HUES64 (cell line): ENCODE measurements at regions not wholly inside any gene's neighbourhood (a gene's known extent, or its start where the extent isn't known, plus 50 kb on each side); places are given as distances from the start of the nearest gene placed in this dataset.

Experiments
- H3K27ac ChIP-seq: 2 replicates; pipeline ENCODE4 v1.7.0; 2013; ENCODE audit warnings: low read depth, low read length, inconsistent platforms
- H3K27me3 ChIP-seq: 2 replicates; pipeline ENCODE4 v1.6.1; 2013; ENCODE audit warnings: mild to moderate bottlenecking, low read length; ENCODE audit not compliant: insufficient read depth
- H3K36me3 ChIP-seq: 2 replicates; pipeline ENCODE4 v1.6.1; 2013; ENCODE audit warnings: mild to moderate bottlenecking, low read length; ENCODE audit not compliant: insufficient read depth
- H3K4me1 ChIP-seq: 2 replicates; pipeline ENCODE4 v1.6.1; 2013; ENCODE audit warnings: mild to moderate bottlenecking, low read length, moderate library complexity; ENCODE audit not compliant: insufficient read depth
- H3K4me3 ChIP-seq: 2 replicates; pipeline ENCODE4 v1.5.1; 2013; ENCODE audit warnings: mild to moderate bottlenecking, low read length, moderate library complexity
- H3K9ac ChIP-seq: 2 replicates; pipeline ENCODE4 v1.6.1; 2013; ENCODE audit warnings: mild to moderate bottlenecking, low read depth, low read length
- H3K9me3 ChIP-seq: 2 replicates; pipeline ENCODE4 v1.6.1; 2013; ENCODE audit warnings: low read depth, low read length; ENCODE audit not compliant: insufficient read depth
- WGBS: fragments of 150-250, 120-280 bp; methylation state at CpG from one replicate; pipeline ENCODE4 v1.1.7; 2013; ENCODE audit warnings: missing lambda C conversion rate; 5-methylcytosine and 5-hydroxymethylcytosine counted together

GRCh38 chr6:113392551-113393055, 464.5 kb upstream of the MARCKS start:
- Histone ChIP-seq H3K9me3 (no peaks in the 10 kb centered on the region), H3K27ac (no peak overlapping the region), H3K9ac (no peak overlapping the region), H3K4me1 (peaks cover 8% of the 10 kb centered on the region; the same call in 1 of the 2 replicates), H3K4me3 (no peak overlapping the region), H3K36me3 (no peaks in the 10 kb centered on the region), H3K27me3 (no peaks in the 10 kb centered on the region)
- WGBS, result 91% methylated on average over 3 of the region's 3 CpGs

- Histone ChIP-seq H3K27ac (no peak overlapping the region), H3K27me3 (no peaks in the 10 kb centered on the region), H3K9me3 (no peaks in the 10 kb centered on the region), H3K4me1 (peaks cover 8% of the 10 kb centered on the region; the same call in 1 of the 2 replicates), H3K36me3 (no peaks in the 10 kb centered on the region), H3K4me3 (no peak overlapping the region), H3K9ac (no peak overlapping the region)
- 92% methylated on average over 4 of the region's 4 CpGs for WGBS
These were observed 462.9 kb upstream of the MARCKS start for GRCh38 chr6:113394216-113394615.

GRCh38 chr6:113394729-113395128, 462.4 kb upstream of the MARCKS start:
- H3K9me3 ChIP-seq, result no peaks in the 10 kb centered on the region
- peaks cover 8% of the 10 kb centered on the region; the same call in 1 of the 2 replicates for H3K4me1 ChIP-seq
- no peaks in the 10 kb centered on the region for H3K36me3 ChIP-seq
- no peaks in the 10 kb centered on the region for H3K27me3 ChIP-seq
- no peak overlapping the region for H3K27ac ChIP-seq
- H3K4me3 ChIP-seq, result no peak overlapping the region
- H3K9ac ChIP-seq, result no peak overlapping the region
- 92% methylated on average over 2 of the region's 2 CpGs for WGBS

- WGBS, result 100% methylated on average over 2 of the region's 2 CpGs
- H3K27ac ChIP-seq, result no peak overlapping the region
- no peaks in the 10 kb centered on the region for H3K9me3 ChIP-seq
- H3K36me3 ChIP-seq, result no peaks in the 10 kb centered on the region
- no peaks in the 10 kb centered on the region for H3K4me1 ChIP-seq
- H3K4me3 ChIP-seq, result no peak overlapping the region
- no peak overlapping the region for H3K9ac ChIP-seq
- H3K27me3 ChIP-seq, result no peaks in the 10 kb centered on the region
These were observed 460.4 kb upstream of the MARCKS start for GRCh38 chr6:113396730-113397129.

GRCh38 chr6:113397236-113397635, 459.9 kb upstream of the MARCKS start:
- Histone ChIP-seq H3K36me3 (no peaks in the 10 kb centered on the region), H3K9ac (no peak overlapping the region), H3K4me1 (no peaks in the 10 kb centered on the region), H3K4me3 (no peak overlapping the region), H3K9me3 (no peaks in the 10 kb centered on the region), H3K27ac (no peak overlapping the region), H3K27me3 (no peaks in the 10 kb centered on the region)
- 96% methylated on average over 2 of the region's 3 CpGs for WGBS

GRCh38 chr6:113401231-113401630, 455.9 kb upstream of the MARCKS start:
- Histone ChIP-seq H3K9ac (no peak overlapping the region), H3K27ac (no peak overlapping the region), H3K9me3 (no peaks in the 10 kb centered on the region), H3K27me3 (no peaks in the 10 kb centered on the region), H3K4me1 (no peaks in the 10 kb centered on the region), H3K4me3 (no peak overlapping the region), H3K36me3 (no peaks in the 10 kb centered on the region)
- WGBS, result 100% methylated on average over 1 of the region's 2 CpGs

- WGBS, result no CpG with 5 or more reads among the region's 1 CpG
- no peaks in the 10 kb centered on the region for H3K36me3 ChIP-seq
- H3K4me1 ChIP-seq, result no peaks in the 10 kb centered on the region
- H3K9ac ChIP-seq, result no peak overlapping the region
- no peaks in the 10 kb centered on the region for H3K9me3 ChIP-seq
- H3K4me3 ChIP-seq, result no peak overlapping the region
- no peak overlapping the region for H3K27ac ChIP-seq
- no peaks in the 10 kb centered on the region for H3K27me3 ChIP-seq
These were observed 454.6 kb upstream of the MARCKS start for GRCh38 chr6:113402544-113402943.

GRCh38 chr6:113403966-113404595, 453.1 kb upstream of the MARCKS start:
- Histone ChIP-seq H3K4me1 (no peaks in the 10 kb centered on the region), H3K4me3 (no peak overlapping the region), H3K9me3 (no peaks in the 10 kb centered on the region), H3K9ac (no peak overlapping the region), H3K27me3 (no peaks in the 10 kb centered on the region), H3K36me3 (no peaks in the 10 kb centered on the region), H3K27ac (no peak overlapping the region)
- WGBS, result 95% methylated on average over 6 of the region's 6 CpGs

GRCh38 chr6:113405326-113406047, 451.7 kb upstream of the MARCKS start:
- H3K36me3 ChIP-seq, result no peaks in the 10 kb centered on the region
- no peaks in the 10 kb centered on the region; the same call in 1 of the 2 replicates for H3K4me1 ChIP-seq
- H3K27me3 ChIP-seq, result no peaks in the 10 kb centered on the region
- H3K4me3 ChIP-seq, result no peak overlapping the region
- H3K9me3 ChIP-seq, result no peaks in the 10 kb centered on the region
- H3K27ac ChIP-seq, result no peak overlapping the region
- H3K9ac ChIP-seq, result no peak overlapping the region

GRCh38 chr6:113406048-113406695, 451.0 kb upstream of the MARCKS start:
- Histone ChIP-seq H3K9me3 (no peaks in the 10 kb centered on the region), H3K27me3 (no peaks in the 10 kb centered on the region), H3K4me1 (no peaks in the 10 kb centered on the region; the same call in 1 of the 2 replicates), H3K36me3 (no peaks in the 10 kb centered on the region), H3K4me3 (no peak overlapping the region), H3K9ac (no peak overlapping the region), H3K27ac (no peak overlapping the region)
- 93% methylated on average over 4 of the region's 4 CpGs for WGBS

- no peaks in the 10 kb centered on the region for H3K27me3 ChIP-seq
- no peaks in the 10 kb centered on the region for H3K9me3 ChIP-seq
- H3K4me1 ChIP-seq, result peaks cover 12% of the 10 kb centered on the region
- H3K9ac ChIP-seq, result no peak overlapping the region
- no peak overlapping the region for H3K4me3 ChIP-seq
- no peaks in the 10 kb centered on the region for H3K36me3 ChIP-seq
- no peak overlapping the region for H3K27ac ChIP-seq
These were observed 446.1 kb upstream of the MARCKS start for GRCh38 chr6:113411011-113411410.
